NT2/D1 (cell line): ENCODE measurements at regions not wholly inside any gene's neighbourhood (a gene's known extent, or its start where the extent isn't known, plus 50 kb on each side); places are given as distances from the start of the nearest gene placed in this dataset.

Experiments
- SUZ12 ChIP-seq: IDR thresholded peaks from 2 replicates; pipeline ENCODE4 v1.6.1; 2011; ENCODE audit not compliant: insufficient read length, insufficient read depth; ENCODE audit errors: extremely low read depth
- YY1 ChIP-seq: IDR thresholded peaks from 2 replicates; pipeline ENCODE4 v1.6.1; 2011; ENCODE audit not compliant: insufficient read length, insufficient read depth
- ZNF274 ChIP-seq: IDR thresholded peaks from 2 replicates; pipeline ENCODE4 v1.6.1; 2011; ENCODE audit warnings: mild to moderate bottlenecking, low read depth, low read length

DNA sequence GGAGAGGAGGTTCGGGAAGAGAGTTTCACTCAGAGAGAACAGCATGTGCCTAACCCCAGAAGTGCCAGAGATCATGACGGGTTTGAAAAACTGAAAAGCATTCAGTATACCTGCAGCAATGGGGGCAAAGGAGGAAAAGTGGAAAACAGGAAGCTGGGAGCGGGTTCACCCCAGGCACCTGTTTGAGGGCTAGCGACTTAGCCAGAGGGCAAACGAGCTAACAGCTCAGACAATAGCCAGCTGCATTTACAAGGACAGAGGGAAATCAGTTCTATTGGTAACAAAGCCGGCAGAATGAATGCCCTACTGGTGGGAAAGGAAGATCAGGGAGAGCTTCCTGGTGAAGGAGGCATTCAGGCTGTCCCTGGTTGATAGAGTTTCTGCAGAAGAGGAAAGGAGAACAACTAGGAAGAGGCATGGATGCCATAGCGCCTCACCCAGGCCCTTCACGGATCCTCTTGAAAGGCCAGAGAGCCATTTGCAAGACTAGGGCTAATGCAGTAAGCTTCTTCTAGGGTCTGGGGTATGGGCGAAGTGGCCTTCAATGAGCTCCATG lies 141.7 kb upstream of the ADRA1B start:
- TF ChIP-seq YY1, result no peak
- no peak for TF ChIP-seq ZNF274
- no peak for TF ChIP-seq SUZ12
